ENCODE measurements at regions not wholly inside any gene's neighbourhood (a gene's known extent, or its start where the extent isn't known, plus 50 kb on each side); places are given as distances from the start of the nearest gene placed in this dataset.

DNA sequence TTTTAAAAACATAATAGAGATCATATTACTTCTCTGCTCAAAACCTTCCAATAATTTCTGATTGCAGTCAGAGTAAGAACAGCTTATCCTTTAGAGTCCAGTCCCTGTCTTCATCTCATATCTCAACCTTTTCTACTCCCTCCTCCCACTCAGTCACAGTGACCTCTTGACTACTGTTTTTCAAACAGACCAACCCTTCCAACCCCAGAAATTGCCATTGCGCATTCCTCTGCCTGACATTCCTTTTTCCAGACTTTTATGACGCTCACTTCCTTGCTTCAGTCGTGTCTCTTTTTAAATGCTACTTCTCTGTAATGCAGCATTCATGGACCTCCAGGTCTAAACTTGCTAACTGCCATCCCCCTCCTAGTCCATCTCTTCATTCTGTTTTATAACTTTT is 800.5 kb downstream of the BRINP1 start:
- TF ChIP-seq, protein P1, sequence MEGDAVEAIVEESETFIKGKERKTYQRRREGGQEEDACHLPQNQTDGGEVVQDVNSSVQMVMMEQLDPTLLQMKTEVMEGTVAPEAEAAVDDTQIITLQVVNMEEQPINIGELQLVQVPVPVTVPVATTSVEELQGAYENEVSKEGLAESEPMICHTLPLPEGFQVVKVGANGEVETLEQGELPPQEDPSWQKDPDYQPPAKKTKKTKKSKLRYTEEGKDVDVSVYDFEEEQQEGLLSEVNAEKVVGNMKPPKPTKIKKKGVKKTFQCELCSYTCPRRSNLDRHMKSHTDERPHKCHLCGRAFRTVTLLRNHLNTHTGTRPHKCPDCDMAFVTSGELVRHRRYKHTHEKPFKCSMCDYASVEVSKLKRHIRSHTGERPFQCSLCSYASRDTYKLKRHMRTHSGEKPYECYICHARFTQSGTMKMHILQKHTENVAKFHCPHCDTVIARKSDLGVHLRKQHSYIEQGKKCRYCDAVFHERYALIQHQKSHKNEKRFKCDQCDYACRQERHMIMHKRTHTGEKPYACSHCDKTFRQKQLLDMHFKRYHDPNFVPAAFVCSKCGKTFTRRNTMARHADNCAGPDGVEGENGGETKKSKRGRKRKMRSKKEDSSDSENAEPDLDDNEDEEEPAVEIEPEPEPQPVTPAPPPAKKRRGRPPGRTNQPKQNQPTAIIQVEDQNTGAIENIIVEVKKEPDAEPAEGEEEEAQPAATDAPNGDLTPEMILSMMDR (conservative IDR thresholded peaks at IDR 0.05): no peak
- no peak for TF ChIP-seq EZH2 (IDR thresholded peaks at IDR 0.05; ENCODE audit: low read depth)
